Activated CD8-positive, alpha-beta T cell treated with anti-CD3 and anti-CD28 coated beads for 36 hours (primary cell): ENCODE measurements at regions not wholly inside any gene's neighbourhood (a gene's known extent, or its start where the extent isn't known, plus 50 kb on each side); places are given as distances from the start of the nearest gene placed in this dataset.

Experiments
- ATAC-seq: fragments of 200-7000 bp; cut with Tn5 transposase; one replicate; pipeline ENCODE4 v1.10.0; 2021; ENCODE audit warnings: mild to moderate bottlenecking, moderate library complexity
- CTCF ChIA-PET: fragments of 350-600 bp; sonication (Branson Sonifier 250); formaldehyde crosslinking; loops from one replicate; lab custom pipeline; 2021; ENCODE audit warnings: antibody characterized with exemption; lab: Charles Lee
- POLR2A ChIA-PET: fragments of 350-600 bp; sonication (Branson Sonifier 250); formaldehyde crosslinking; loops from one replicate; lab custom pipeline; 2021; ENCODE audit warnings: antibody characterized with exemption; lab: Charles Lee
- DNase-seq: peaks from one replicate; pipeline ENCODE4 v3.0.0-alpha.2; 2020
- H3K27ac Mint-ChIP-seq: one replicate; pipeline ENCODE4 v1.8.0; 2021; ENCODE audit warnings: mild to moderate bottlenecking, mixed read lengths
- H3K27me3 Mint-ChIP-seq: one replicate; pipeline ENCODE4 v1.8.0; 2021; ENCODE audit warnings: mixed read lengths
- H3K36me3 Mint-ChIP-seq: one replicate; pipeline ENCODE4 v1.8.0; 2021; ENCODE audit warnings: low read depth, mixed read lengths
- H3K4me1 Mint-ChIP-seq: one replicate; pipeline ENCODE4 v1.8.0; 2021; ENCODE audit warnings: low read depth, mixed read lengths
- H3K4me3 Mint-ChIP-seq: one replicate; pipeline ENCODE4 v1.8.0; 2021; ENCODE audit warnings: mild to moderate bottlenecking, moderate library complexity, mixed read lengths
- H3K9me3 Mint-ChIP-seq: one replicate; pipeline ENCODE4 v1.8.0; 2021; ENCODE audit warnings: mixed read lengths
- CTCF ChIP-seq: fragments of 200-600 bp; IDR thresholded peaks from one replicate; pipeline ENCODE4 v1.8.0; 2022; ENCODE audit warnings: antibody characterized with exemption, mild to moderate bottlenecking
- intact Hi-C: fragments of 100-400 bp; cut with micrococcal nuclease; formaldehyde crosslinking; loops from one replicate; pipeline ENCODE4 v1.10.0; 2022

- CTCF ChIA-PET = no interaction called here
- H3K27ac Mint-ChIP-seq = no peak overlapping the region
Observed at GRCh38 chr14:87656315-87656714, 336.7 kb downstream of the GALC start.

GRCh38 chr14:87652278-87652677, 340.7 kb downstream of the GALC start:
- no peak for ATAC-seq
- Mint-ChIP-seq H3K9me3 (peaks cover 10% of the 10 kb centered on the region), H3K4me1 (no peaks in the 10 kb centered on the region), H3K27me3 (no peaks in the 10 kb centered on the region), H3K27ac (no peak overlapping the region), H3K36me3 (no peaks in the 10 kb centered on the region), H3K4me3 (no peak overlapping the region)
- intact Hi-C loops = no loop called here
- TF ChIP-seq CTCF = no peak
- CTCF ChIA-PET = no interaction called here
- no peak for DNase-seq
- POLR2A ChIA-PET = no interaction called here

More at GRCh38 chr14:87656315-87656714, 336.7 kb downstream of the GALC start:
- intact Hi-C loops = no loop called here
- TF ChIP-seq CTCF = no peak
- Mint-ChIP-seq H3K9me3 (peaks cover 5% of the 10 kb centered on the region), H3K4me1 (no peaks in the 10 kb centered on the region), H3K4me3 (no peak overlapping the region), H3K36me3 (no peaks in the 10 kb centered on the region), H3K27me3 (no peaks in the 10 kb centered on the region)
- DNase-seq (no peak), ATAC-seq (no peak)
- POLR2A ChIA-PET = no interaction called here

GRCh38 chr14:87644689-87645088, 348.3 kb downstream of the GALC start:
- DNase-seq (no peak), ATAC-seq (no peak)
- Mint-ChIP-seq H3K27me3 (no peaks in the 10 kb centered on the region), H3K27ac (no peak overlapping the region), H3K9me3 (peaks cover 9% of the 10 kb centered on the region), H3K4me1 (no peaks in the 10 kb centered on the region), H3K4me3 (no peak overlapping the region), H3K36me3 (no peaks in the 10 kb centered on the region)
- intact Hi-C loops = no loop called here
- CTCF ChIA-PET = no interaction called here
- POLR2A ChIA-PET = no interaction called here
- TF ChIP-seq CTCF = no peak

DNA sequence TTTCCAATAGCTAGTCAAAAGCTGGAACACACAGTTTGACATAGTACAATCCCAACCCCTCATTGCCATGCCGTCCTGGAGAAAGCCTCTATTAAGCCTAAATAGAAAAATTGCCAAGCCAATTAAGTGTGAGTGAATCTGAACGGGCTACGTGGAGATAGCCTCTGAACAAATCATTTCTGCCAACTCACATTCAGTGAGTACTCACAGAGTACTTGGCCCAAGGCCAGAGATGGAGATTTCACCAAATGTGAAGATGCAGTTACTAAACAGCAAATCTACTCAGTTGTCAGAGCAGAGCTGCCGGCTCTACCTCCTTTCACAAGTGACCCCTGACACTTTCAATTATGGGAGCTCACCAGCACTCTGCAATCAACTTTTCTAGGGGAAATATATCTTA, 350.0 kb downstream of the GALC start:
- DNase-seq (no peak), ATAC-seq (no peak)
- intact Hi-C loops = no loop called here
- CTCF ChIA-PET = interaction anchor here (1.0 kb wide), 1 partner anchor 27 kb away, joined by 3 read pairs; no protein-coding TSS in a partner anchor
- H3K4me1 Mint-ChIP-seq = no peaks in the 10 kb centered on the region
- no peak overlapping the region for H3K27ac Mint-ChIP-seq
- TF ChIP-seq CTCF = no peak
- POLR2A ChIA-PET = no interaction called here
- H3K4me3 Mint-ChIP-seq = no peak overlapping the region
- H3K9me3 Mint-ChIP-seq = no peaks in the 10 kb centered on the region
- H3K36me3 Mint-ChIP-seq = no peaks in the 10 kb centered on the region
- no peaks in the 10 kb centered on the region for H3K27me3 Mint-ChIP-seq

DNA sequence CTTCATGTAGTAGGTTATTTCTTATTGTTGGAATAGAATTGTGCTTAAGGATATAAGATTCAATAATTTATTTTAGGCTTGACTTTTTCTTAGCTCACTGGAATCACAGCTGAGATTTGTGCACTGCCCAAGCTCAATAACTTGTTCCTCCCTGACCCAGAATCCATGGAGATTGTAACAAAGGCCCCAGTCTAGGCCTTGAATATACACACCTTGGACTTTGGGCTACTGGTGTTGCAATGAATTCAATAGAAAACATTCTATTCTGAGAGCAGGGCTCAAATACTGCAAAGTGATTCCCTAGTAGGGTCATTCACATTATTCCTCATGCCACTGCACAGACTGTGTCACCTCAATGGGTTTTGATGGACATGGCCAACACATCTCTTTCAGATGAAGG, 352.4 kb downstream of the GALC start:
- intact Hi-C loops = no loop called here
- DNase-seq = no peak
- POLR2A ChIA-PET = no interaction called here
- TF ChIP-seq CTCF = no peak
- ATAC-seq = no peak
- no peak overlapping the region for H3K27ac Mint-ChIP-seq
- no peaks in the 10 kb centered on the region for H3K4me1 Mint-ChIP-seq
- no peaks in the 10 kb centered on the region for H3K36me3 Mint-ChIP-seq
- CTCF ChIA-PET = no interaction called here
- no peaks in the 10 kb centered on the region for H3K27me3 Mint-ChIP-seq
- no peak overlapping the region for H3K4me3 Mint-ChIP-seq
- no peaks in the 10 kb centered on the region for H3K9me3 Mint-ChIP-seq
